GM23338 (cell line): ENCODE measurements at regions not wholly inside any gene's neighbourhood (a gene's known extent, or its start where the extent isn't known, plus 50 kb on each side); places are given as distances from the start of the nearest gene placed in this dataset.

ENCODE experiments used
- ATAC-seq: fragments of 200-7000 bp; cut with Tn5 transposase; 3 replicates; pipeline ENCODE4 v1.9.1; 2020
- DNase-seq: peaks from one replicate; pipeline ENCODE4 v3.0.0-alpha.2; 2015; ENCODE audit warnings: low spot score
- H2AFZ ChIP-seq: fragments of 200-600 bp; sonication (generic); 2 replicates; pipeline ENCODE4 v1.8.0; 2016; ENCODE audit warnings: antibody characterized with exemption, mild to moderate bottlenecking, moderate library complexity
- H3F3A ChIP-seq: fragments of 200-600 bp; sonication (generic); replicated peaks from 2 replicates; pipeline ENCODE4 v1.8.0; 2017; ENCODE audit warnings: antibody characterized with exemption, mixed run types, low read depth
- H3K27ac ChIP-seq: fragments of 200-600 bp; sonication (generic); 2 replicates; pipeline ENCODE4 v1.6.1; 2016; ENCODE audit warnings: low read depth
- H3K27me3 ChIP-seq: fragments of 200-600 bp; sonication (generic); 2 replicates; pipeline ENCODE4 v1.8.0; 2016; ENCODE audit warnings: mild to moderate bottlenecking, mixed run types, moderate library complexity; ENCODE audit not compliant: insufficient read depth
- H3K36me3 ChIP-seq: fragments of 200-600 bp; sonication (generic); 2 replicates; pipeline ENCODE4 v1.8.0; 2016; ENCODE audit warnings: mild to moderate bottlenecking; ENCODE audit not compliant: insufficient read depth
- H3K4me1 ChIP-seq: fragments of 200-600 bp; sonication (generic); 2 replicates; pipeline ENCODE4 v1.8.0; 2016; ENCODE audit warnings: mild to moderate bottlenecking, moderate library complexity; ENCODE audit not compliant: insufficient read depth
- H3K4me2 ChIP-seq: fragments of 200-600 bp; sonication (generic); 2 replicates; pipeline ENCODE4 v1.7.1; 2017; ENCODE audit warnings: mixed run types
- H3K4me3 ChIP-seq: fragments of 200-600 bp; sonication (generic); 2 replicates; pipeline ENCODE4 v1.6.1; 2016; ENCODE audit warnings: mixed run types
- H3K79me2 ChIP-seq: fragments of 200-600 bp; sonication (generic); replicated peaks from 2 replicates; pipeline ENCODE4 v1.8.0; 2017; ENCODE audit warnings: mild to moderate bottlenecking; ENCODE audit not compliant: insufficient read depth
- H3K9me2 ChIP-seq: fragments of 200-600 bp; sonication (generic); 2 replicates; pipeline ENCODE4 v1.8.0; 2017; ENCODE audit not compliant: insufficient read depth
- H4K20me1 ChIP-seq: fragments of 200-600 bp; sonication (generic); replicated peaks from 2 replicates; pipeline ENCODE4 v1.8.0; 2017; ENCODE audit warnings: mild to moderate bottlenecking; ENCODE audit not compliant: insufficient read depth
- H3K27ac Mint-ChIP-seq: 2 replicates; pipeline ENCODE4 v1.8.0; 2020; ENCODE audit warnings: inconsistent platforms, mild to moderate bottlenecking, moderate library complexity, mixed read lengths
- H3K27me3 Mint-ChIP-seq: 3 replicates; pipeline ENCODE4 v1.8.0; 2022; ENCODE audit warnings: low read depth, mild to moderate bottlenecking, moderate library complexity, mixed read lengths, inconsistent platforms; ENCODE audit not compliant: insufficient read depth, poor library complexity
- H3K36me3 Mint-ChIP-seq: 3 replicates; pipeline ENCODE4 v1.8.0; 2021; ENCODE audit warnings: low read depth, mild to moderate bottlenecking, inconsistent platforms, moderate library complexity, mixed read lengths
- H3K4me1 Mint-ChIP-seq: 3 replicates; pipeline ENCODE4 v1.8.0; 2020; ENCODE audit warnings: mild to moderate bottlenecking, inconsistent platforms, mixed read lengths
- H3K4me3 Mint-ChIP-seq: 3 replicates; pipeline ENCODE4 v1.8.0; 2021; ENCODE audit warnings: moderate library complexity, mild to moderate bottlenecking, inconsistent platforms, mixed read lengths
- H3K9me3 Mint-ChIP-seq: 3 replicates; pipeline ENCODE4 v1.8.0; 2020; ENCODE audit warnings: moderate library complexity, mild to moderate bottlenecking, inconsistent platforms, mixed read lengths
- CREB1 ChIP-seq: fragments of 250-450 bp; sonication (Bioruptor Pico); IDR thresholded peaks from 2 replicates; pipeline ENCODE4 v1.5.0; 2020; ENCODE audit warnings: low read depth, mild to moderate bottlenecking, moderate library complexity
- ETS1 ChIP-seq: IDR thresholded peaks from 2 replicates; pipeline ENCODE4 v1.6.1; 2016; ENCODE audit warnings: antibody characterized with exemption
- EZH2 ChIP-seq: fragments of 200-600 bp; sonication (generic); IDR thresholded peaks from one replicate; pipeline ENCODE4 v1.8.0; 2017; ENCODE audit warnings: antibody characterized with exemption, mild to moderate bottlenecking, low read depth; ENCODE audit not compliant: unreplicated experiment
- EZH2phosphoT487 ChIP-seq: fragments of 200-600 bp; sonication (generic); IDR thresholded peaks from one replicate; pipeline ENCODE4 v1.8.1; 2018; ENCODE audit warnings: antibody characterized with exemption; ENCODE audit not compliant: unreplicated experiment
- JUNB ChIP-seq: IDR thresholded peaks from one replicate; pipeline ENCODE4 v1.6.1; 2016; ENCODE audit warnings: antibody characterized with exemption; ENCODE audit not compliant: unreplicated experiment
- NANOG ChIP-seq: IDR thresholded peaks from 2 replicates; pipeline ENCODE4 v1.6.1; 2016; ENCODE audit warnings: antibody characterized with exemption, borderline replicate concordance
- POLR2AphosphoS5 ChIP-seq: IDR thresholded peaks from 2 replicates; pipeline ENCODE4 v1.6.1; 2016; ENCODE audit warnings: antibody characterized with exemption, low read depth
- REST ChIP-seq: IDR thresholded peaks from one replicate; pipeline ENCODE4 v1.6.1; 2018; ENCODE audit warnings: antibody characterized with exemption; ENCODE audit not compliant: unreplicated experiment
- STAT1 ChIP-seq: IDR thresholded peaks from one replicate; pipeline ENCODE4 v1.6.1; 2016; ENCODE audit warnings: antibody characterized with exemption; ENCODE audit not compliant: unreplicated experiment
- ZNF114 ChIP-seq: fragments of 250-450 bp; sonication (Bioruptor Pico); IDR thresholded peaks from 2 replicates; pipeline ENCODE4 v1.5.0; 2020; ENCODE audit warnings: mild to moderate bottlenecking, moderate library complexity
- ZNF331 ChIP-seq: fragments of 250-450 bp; sonication (Bioruptor Pico); IDR thresholded peaks from 2 replicates; pipeline ENCODE4 v1.5.0; 2020; ENCODE audit warnings: low read depth, mild to moderate bottlenecking, moderate library complexity
- TF ChIP-seq, protein P1 (sequence below), 2 experiments: fragments of 200-600 bp in 1 of 2; sonication (generic) in 1 of 2; conservative IDR thresholded peaks; 2 replicates each; pipeline versions ENCODE4 v1.5.1 to v1.6.1; 2016 to 2017; ENCODE audit warnings: antibody characterized with exemption in 2 of 2, low read depth in 2 of 2, mild to moderate bottlenecking in 2 of 2, moderate library complexity in 1 of 2
- TF ChIP-seq, protein P2 (sequence below): fragments of 250-450 bp; sonication (Bioruptor Pico); IDR thresholded peaks from 2 replicates; pipeline ENCODE4 v1.5.0; 2020; ENCODE audit warnings: mild to moderate bottlenecking, moderate library complexity

- H3K27me3 Mint-ChIP-seq: peaks cover 14% of the 10 kb centered on the region
- Histone ChIP-seq H4K20me1 (no peaks in the 10 kb centered on the region), H3K27me3 (no peaks in the 10 kb centered on the region), H3K4me1 (no peaks in the 10 kb centered on the region), H3K79me2 (no peaks in the 10 kb centered on the region), H3K36me3 (no peaks in the 10 kb centered on the region; the same call in 1 of the 2 replicates), H3K27ac (no peak overlapping the region), H3K9me2 (no peaks in the 10 kb centered on the region), H3F3A (peaks cover 3% of the 10 kb centered on the region), H2AFZ (no peak overlapping the region), H3K4me3 (no peak overlapping the region), H3K4me2 (no peak overlapping the region)
- H3K36me3 Mint-ChIP-seq: no peaks in the 10 kb centered on the region
- peaks cover 12% of the 10 kb centered on the region for H3K9me3 Mint-ChIP-seq
- TF ChIP-seq, protein P1, sequence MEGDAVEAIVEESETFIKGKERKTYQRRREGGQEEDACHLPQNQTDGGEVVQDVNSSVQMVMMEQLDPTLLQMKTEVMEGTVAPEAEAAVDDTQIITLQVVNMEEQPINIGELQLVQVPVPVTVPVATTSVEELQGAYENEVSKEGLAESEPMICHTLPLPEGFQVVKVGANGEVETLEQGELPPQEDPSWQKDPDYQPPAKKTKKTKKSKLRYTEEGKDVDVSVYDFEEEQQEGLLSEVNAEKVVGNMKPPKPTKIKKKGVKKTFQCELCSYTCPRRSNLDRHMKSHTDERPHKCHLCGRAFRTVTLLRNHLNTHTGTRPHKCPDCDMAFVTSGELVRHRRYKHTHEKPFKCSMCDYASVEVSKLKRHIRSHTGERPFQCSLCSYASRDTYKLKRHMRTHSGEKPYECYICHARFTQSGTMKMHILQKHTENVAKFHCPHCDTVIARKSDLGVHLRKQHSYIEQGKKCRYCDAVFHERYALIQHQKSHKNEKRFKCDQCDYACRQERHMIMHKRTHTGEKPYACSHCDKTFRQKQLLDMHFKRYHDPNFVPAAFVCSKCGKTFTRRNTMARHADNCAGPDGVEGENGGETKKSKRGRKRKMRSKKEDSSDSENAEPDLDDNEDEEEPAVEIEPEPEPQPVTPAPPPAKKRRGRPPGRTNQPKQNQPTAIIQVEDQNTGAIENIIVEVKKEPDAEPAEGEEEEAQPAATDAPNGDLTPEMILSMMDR (conservative IDR thresholded peaks at IDR 0.05; ENCODE audit: low read depth in 2 of 2): no peak
- TF ChIP-seq EZH2phosphoT487 (no peak), NANOG (no peak), CREB1 (CRISPR knock-in tag) (no peak), ZNF114 (no peak), REST (no peak), EZH2 (no peak), POLR2AphosphoS5 (no peak), JUNB (no peak), ETS1 (no peak), ZNF331 (CRISPR knock-in tag) (no peak), STAT1 (no peak)
- TF ChIP-seq, protein P2, sequence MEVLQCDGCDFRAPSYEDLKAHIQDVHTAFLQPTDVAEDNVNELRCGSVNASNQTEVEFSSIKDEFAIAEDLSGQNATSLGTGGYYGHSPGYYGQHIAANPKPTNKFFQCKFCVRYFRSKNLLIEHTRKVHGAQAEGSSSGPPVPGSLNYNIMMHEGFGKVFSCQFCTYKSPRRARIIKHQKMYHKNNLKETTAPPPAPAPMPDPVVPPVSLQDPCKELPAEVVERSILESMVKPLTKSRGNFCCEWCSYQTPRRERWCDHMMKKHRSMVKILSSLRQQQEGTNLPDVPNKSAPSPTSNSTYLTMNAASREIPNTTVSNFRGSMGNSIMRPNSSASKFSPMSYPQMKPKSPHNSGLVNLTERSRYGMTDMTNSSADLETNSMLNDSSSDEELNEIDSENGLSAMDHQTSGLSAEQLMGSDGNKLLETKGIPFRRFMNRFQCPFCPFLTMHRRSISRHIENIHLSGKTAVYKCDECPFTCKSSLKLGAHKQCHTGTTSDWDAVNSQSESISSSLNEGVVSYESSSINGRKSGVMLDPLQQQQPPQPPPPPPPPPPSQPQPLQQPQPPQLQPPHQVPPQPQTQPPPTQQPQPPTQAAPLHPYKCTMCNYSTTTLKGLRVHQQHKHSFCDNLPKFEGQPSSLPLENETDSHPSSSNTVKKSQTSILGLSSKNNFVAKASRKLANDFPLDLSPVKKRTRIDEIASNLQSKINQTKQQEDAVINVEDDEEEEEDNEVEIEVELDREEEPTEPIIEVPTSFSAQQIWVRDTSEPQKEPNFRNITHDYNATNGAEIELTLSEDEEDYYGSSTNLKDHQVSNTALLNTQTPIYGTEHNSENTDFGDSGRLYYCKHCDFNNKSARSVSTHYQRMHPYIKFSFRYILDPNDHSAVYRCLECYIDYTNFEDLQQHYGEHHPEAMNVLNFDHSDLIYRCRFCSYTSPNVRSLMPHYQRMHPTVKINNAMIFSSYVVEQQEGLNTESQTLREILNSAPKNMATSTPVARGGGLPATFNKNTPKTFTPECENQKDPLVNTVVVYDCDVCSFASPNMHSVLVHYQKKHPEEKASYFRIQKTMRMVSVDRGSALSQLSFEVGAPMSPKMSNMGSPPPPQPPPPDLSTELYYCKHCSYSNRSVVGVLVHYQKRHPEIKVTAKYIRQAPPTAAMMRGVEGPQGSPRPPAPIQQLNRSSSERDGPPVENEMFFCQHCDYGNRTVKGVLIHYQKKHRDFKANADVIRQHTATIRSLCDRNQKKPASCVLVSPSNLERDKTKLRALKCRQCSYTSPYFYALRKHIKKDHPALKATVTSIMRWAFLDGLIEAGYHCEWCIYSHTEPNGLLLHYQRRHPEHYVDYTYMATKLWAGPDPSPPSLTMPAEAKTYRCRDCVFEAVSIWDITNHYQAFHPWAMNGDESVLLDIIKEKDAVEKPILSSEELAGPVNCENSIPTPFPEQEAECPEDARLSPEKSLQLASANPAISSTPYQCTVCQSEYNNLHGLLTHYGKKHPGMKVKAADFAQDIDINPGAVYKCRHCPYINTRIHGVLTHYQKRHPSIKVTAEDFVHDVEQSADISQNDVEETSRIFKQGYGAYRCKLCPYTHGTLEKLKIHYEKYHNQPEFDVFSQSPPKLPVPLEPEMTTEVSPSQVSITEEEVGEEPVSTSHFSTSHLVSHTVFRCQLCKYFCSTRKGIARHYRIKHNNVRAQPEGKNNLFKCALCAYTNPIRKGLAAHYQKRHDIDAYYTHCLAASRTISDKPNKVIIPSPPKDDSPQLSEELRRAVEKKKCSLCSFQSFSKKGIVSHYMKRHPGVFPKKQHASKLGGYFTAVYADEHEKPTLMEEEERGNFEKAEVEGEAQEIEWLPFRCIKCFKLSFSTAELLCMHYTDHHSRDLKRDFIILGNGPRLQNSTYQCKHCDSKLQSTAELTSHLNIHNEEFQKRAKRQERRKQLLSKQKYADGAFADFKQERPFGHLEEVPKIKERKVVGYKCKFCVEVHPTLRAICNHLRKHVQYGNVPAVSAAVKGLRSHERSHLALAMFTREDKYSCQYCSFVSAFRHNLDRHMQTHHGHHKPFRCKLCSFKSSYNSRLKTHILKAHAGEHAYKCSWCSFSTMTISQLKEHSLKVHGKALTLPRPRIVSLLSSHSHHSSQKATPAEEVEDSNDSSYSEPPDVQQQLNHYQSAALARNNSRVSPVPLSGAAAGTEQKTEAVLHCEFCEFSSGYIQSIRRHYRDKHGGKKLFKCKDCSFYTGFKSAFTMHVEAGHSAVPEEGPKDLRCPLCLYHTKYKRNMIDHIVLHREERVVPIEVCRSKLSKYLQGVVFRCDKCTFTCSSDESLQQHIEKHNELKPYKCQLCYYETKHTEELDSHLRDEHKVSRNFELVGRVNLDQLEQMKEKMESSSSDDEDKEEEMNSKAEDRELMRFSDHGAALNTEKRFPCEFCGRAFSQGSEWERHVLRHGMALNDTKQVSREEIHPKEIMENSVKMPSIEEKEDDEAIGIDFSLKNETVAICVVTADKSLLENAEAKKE (CRISPR knock-in tag): no peak
- no peak overlapping the region for H3K27ac Mint-ChIP-seq
- H3K4me1 Mint-ChIP-seq: peaks cover 10% of the 10 kb centered on the region
- H3K4me3 Mint-ChIP-seq: no peak overlapping the region
- no peak for ATAC-seq
- DNase-seq: peak; percentile 67
Observed at GRCh38 chr10:128463991-128464760, 338.0 kb upstream of the MKI67 start.
